ENCODE measurements at regions not wholly inside any gene's neighbourhood (a gene's known extent, or its start where the extent isn't known, plus 50 kb on each side); places are given as distances from the start of the nearest gene placed in this dataset.

- no peaks in the 10 kb centered on the region for H3K9me3 Mint-ChIP-seq
- H3K4me1 Mint-ChIP-seq (ENCODE audit: low read depth), result no peaks in the 10 kb centered on the region
- no peaks in the 10 kb centered on the region for H3K36me3 Mint-ChIP-seq (ENCODE audit: low read depth)
- H3K27me3 Mint-ChIP-seq, result peaks cover 4% of the 10 kb centered on the region
- no peak overlapping the region for H3K4me3 Mint-ChIP-seq
- H3K27ac Mint-ChIP-seq, result no peak overlapping the region
These were observed 251.9 kb downstream of the SOD2 start for GRCh38 chr6:159440911-159441703.

DNA sequence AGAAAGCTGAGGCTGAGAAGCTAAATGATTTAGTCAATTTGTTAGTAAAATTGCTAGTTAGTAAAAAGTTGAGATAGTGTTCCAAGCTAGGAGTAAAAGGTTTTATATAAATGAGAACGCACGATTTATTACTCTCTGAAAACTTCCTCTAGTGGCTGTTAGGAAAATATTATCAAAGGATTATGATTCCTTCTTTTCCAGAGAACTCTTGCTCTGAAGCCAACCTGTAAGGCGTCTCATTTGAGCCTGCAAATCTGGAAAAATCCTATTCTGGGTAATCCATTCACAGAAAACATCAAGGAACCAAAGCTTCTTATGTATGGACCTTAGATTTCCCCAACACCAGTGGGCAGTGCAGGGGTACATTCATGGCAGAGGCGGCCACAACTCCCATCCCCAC, 252.7 kb downstream of the SOD2 start:
- Mint-ChIP-seq H3K4me3 (no peak overlapping the region), H3K36me3 (ENCODE audit: low read depth) (no peaks in the 10 kb centered on the region), H3K27me3 (peaks cover 8% of the 10 kb centered on the region), H3K4me1 (ENCODE audit: low read depth) (no peaks in the 10 kb centered on the region), H3K27ac (no peak overlapping the region), H3K9me3 (no peaks in the 10 kb centered on the region)

DNA sequence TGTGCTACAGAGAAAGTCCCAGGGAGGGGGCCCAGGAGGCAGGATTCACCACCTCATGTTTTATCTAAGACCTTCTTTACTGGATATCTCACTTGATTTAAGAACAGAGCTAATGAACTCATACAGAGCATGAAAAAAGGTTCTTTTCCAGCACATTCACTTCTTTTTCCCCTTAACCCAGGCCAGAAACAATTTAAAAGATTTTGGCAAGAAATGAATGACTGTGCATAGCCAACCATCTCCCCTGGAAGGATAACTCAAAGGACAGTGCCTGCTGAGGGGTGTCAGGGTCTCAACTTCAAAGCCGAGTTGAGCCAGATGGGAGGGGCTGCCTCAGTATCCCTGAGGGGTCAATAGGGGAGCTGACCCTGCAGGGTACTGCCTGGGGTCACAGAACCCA, 253.4 kb downstream of the SOD2 start:
- Mint-ChIP-seq H3K4me3 (no peak overlapping the region), H3K36me3 (ENCODE audit: low read depth) (no peaks in the 10 kb centered on the region), H3K27me3 (peaks cover 15% of the 10 kb centered on the region), H3K9me3 (no peaks in the 10 kb centered on the region), H3K4me1 (ENCODE audit: low read depth) (no peaks in the 10 kb centered on the region), H3K27ac (no peak overlapping the region)

- no peaks in the 10 kb centered on the region for H3K36me3 Mint-ChIP-seq (ENCODE audit: low read depth)
- peaks cover 11% of the 10 kb centered on the region for H3K27me3 Mint-ChIP-seq
- no peak overlapping the region for H3K4me3 Mint-ChIP-seq
- H3K9me3 Mint-ChIP-seq, result peaks cover 7% of the 10 kb centered on the region
- no peaks in the 10 kb centered on the region for H3K4me1 Mint-ChIP-seq (ENCODE audit: low read depth)
- no peak overlapping the region for H3K27ac Mint-ChIP-seq
These were observed 254.9 kb downstream of the SOD2 start for GRCh38 chr6:159438106-159438505.

- Mint-ChIP-seq H3K4me1 (ENCODE audit: low read depth) (no peaks in the 10 kb centered on the region), H3K36me3 (ENCODE audit: low read depth) (no peaks in the 10 kb centered on the region), H3K27me3 (peaks cover 11% of the 10 kb centered on the region), H3K27ac (no peak overlapping the region), H3K9me3 (peaks cover 7% of the 10 kb centered on the region), H3K4me3 (no peak overlapping the region)
These were observed 256.5 kb downstream of the SOD2 start for GRCh38 chr6:159436581-159436980.

- H3K9me3 Mint-ChIP-seq, result peaks cover 7% of the 10 kb centered on the region
- peaks cover 14% of the 10 kb centered on the region for H3K27me3 Mint-ChIP-seq
- H3K27ac Mint-ChIP-seq, result no peak overlapping the region
- no peak overlapping the region for H3K4me3 Mint-ChIP-seq
- H3K36me3 Mint-ChIP-seq (ENCODE audit: low read depth), result no peaks in the 10 kb centered on the region
- H3K4me1 Mint-ChIP-seq (ENCODE audit: low read depth), result no peaks in the 10 kb centered on the region
These were observed 257.3 kb downstream of the SOD2 start for GRCh38 chr6:159435701-159436100.

DNA sequence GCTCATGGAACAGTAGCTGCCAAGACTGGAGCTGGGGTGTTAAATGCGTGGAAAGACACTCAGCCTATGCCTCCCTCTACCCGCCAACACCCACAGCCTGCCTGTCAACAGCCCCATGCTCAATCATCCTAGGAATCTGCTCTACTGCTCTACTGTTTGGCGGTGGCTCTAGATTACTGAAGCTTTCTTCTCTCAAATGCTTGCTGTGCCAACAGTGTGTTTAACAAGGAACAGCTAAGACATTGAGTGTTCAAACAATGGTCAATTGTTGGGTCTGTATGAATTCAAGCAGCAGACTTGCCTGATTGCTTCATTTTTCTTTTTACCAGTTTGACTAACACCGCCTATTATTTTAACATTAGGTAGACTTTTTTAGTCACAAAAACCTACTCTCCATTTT, 258.6 kb downstream of the SOD2 start:
- Mint-ChIP-seq H3K36me3 (ENCODE audit: low read depth) (no peaks in the 10 kb centered on the region), H3K27me3 (peaks cover 17% of the 10 kb centered on the region), H3K27ac (no peak overlapping the region), H3K4me3 (no peak overlapping the region), H3K4me1 (ENCODE audit: low read depth) (no peaks in the 10 kb centered on the region), H3K9me3 (peaks cover 7% of the 10 kb centered on the region)

DNA sequence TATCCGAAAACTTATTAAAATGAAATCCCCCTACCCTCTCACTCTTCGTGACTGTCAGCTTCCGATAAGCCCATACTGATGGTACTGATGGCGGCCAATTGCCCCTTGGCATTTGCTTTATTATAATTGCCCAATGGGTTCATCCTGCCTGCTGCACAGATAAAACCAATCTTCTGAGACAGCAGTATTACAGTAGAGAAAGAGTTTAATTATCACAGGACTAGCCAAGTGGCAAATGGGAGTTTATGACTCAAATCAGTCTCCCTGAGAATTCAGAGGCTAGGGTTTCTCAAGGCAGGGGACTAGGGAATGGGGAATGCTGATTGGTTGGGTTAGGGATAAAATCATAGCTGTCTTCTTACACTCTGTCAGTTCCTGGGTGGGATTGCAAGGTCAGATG, 259.5 kb downstream of the SOD2 start:
- Mint-ChIP-seq H3K36me3 (ENCODE audit: low read depth) (no peaks in the 10 kb centered on the region), H3K27ac (no peak overlapping the region), H3K4me1 (ENCODE audit: low read depth) (no peaks in the 10 kb centered on the region), H3K9me3 (peaks cover 7% of the 10 kb centered on the region), H3K4me3 (no peak overlapping the region), H3K27me3 (peaks cover 18% of the 10 kb centered on the region)

GRCh38 chr6:159431750-159432149, 261.3 kb downstream of the SOD2 start:
- no peaks in the 10 kb centered on the region for H3K4me1 Mint-ChIP-seq (ENCODE audit: low read depth)
- peaks cover 23% of the 10 kb centered on the region for H3K27me3 Mint-ChIP-seq
- H3K27ac Mint-ChIP-seq, result no peak overlapping the region
- no peak overlapping the region for H3K4me3 Mint-ChIP-seq
- peaks cover 7% of the 10 kb centered on the region for H3K9me3 Mint-ChIP-seq
- H3K36me3 Mint-ChIP-seq (ENCODE audit: low read depth), result no peaks in the 10 kb centered on the region

- H3K4me1 Mint-ChIP-seq (ENCODE audit: low read depth), result no peaks in the 10 kb centered on the region
- H3K9me3 Mint-ChIP-seq, result peaks cover 7% of the 10 kb centered on the region
- no peaks in the 10 kb centered on the region for H3K36me3 Mint-ChIP-seq (ENCODE audit: low read depth)
- peaks cover 27% of the 10 kb centered on the region for H3K27me3 Mint-ChIP-seq
- no peak overlapping the region for H3K27ac Mint-ChIP-seq
- no peak overlapping the region for H3K4me3 Mint-ChIP-seq
These were observed 261.1 kb downstream of the FNDC1 start for GRCh38 chr6:159430323-159430722.

DNA sequence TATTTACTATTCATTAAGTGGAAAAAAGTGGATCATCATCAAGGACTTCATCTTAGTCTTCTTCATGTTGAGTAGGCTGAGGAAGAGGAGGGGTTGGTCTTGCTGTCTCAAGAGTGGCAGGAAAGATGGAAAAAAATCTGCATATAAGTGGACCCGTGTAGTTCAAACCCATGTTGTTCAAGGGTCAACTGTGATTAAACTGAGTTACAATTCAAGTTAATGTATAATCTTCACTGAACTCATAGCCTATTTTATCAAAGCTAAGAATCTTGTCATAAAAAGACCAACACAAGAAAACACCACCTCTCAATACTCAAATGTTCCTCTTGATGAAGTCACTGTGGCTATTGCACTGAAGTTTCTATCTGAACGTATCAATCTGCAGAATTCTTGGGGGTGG, 260.2 kb downstream of the FNDC1 start:
- Mint-ChIP-seq H3K4me3 (no peak overlapping the region), H3K36me3 (ENCODE audit: low read depth) (no peaks in the 10 kb centered on the region), H3K27ac (no peak overlapping the region), H3K4me1 (ENCODE audit: low read depth) (no peaks in the 10 kb centered on the region), H3K9me3 (peaks cover 7% of the 10 kb centered on the region), H3K27me3 (peaks cover 23% of the 10 kb centered on the region)

DNA sequence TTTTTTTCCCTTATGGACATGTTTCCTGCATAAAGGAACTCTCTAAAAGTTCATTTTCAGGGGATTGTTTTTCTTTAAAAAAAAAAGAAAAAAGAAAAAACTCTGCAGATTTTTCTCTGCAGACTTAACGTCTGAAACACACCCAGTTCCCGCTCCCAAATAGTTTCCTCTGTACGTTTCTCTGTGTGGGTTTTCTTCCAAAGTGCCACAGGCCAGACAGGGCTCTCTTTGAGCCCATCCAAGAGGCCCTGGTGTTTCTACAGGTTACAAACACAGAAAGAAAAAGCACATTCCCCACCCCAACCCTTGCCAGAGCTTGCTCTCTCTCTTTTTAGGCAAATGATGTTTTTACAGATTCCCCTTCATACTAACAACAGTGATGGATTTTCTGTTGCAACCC, 258.6 kb downstream of the FNDC1 start:
- Mint-ChIP-seq H3K9me3 (no peaks in the 10 kb centered on the region), H3K27me3 (peaks cover 23% of the 10 kb centered on the region), H3K4me1 (ENCODE audit: low read depth) (no peaks in the 10 kb centered on the region), H3K4me3 (no peak overlapping the region), H3K36me3 (ENCODE audit: low read depth) (no peaks in the 10 kb centered on the region), H3K27ac (no peak overlapping the region)

DNA sequence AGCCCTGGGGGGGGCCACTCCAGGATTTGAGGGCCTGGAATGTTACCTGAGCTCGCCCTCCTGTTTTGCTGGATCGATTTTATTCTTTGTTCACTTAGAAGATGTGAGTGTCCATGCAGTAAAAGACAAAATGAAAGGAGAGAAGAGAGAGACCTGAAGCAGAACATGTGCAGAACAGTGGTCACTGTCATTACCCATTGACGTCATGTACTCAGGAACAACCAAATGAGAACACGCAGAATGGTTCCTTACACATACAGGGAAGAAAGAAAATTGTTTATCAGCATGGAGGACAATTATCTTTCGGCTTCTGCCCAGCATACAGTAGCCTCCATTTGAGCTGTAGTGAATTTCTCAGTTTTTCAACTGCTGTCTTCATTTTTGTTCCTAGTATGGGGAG, 258.1 kb downstream of the FNDC1 start:
- Mint-ChIP-seq H3K4me3 (no peak overlapping the region), H3K9me3 (no peaks in the 10 kb centered on the region), H3K36me3 (ENCODE audit: low read depth) (no peaks in the 10 kb centered on the region), H3K27ac (no peak overlapping the region), H3K4me1 (ENCODE audit: low read depth) (no peaks in the 10 kb centered on the region), H3K27me3 (peaks cover 23% of the 10 kb centered on the region)

DNA sequence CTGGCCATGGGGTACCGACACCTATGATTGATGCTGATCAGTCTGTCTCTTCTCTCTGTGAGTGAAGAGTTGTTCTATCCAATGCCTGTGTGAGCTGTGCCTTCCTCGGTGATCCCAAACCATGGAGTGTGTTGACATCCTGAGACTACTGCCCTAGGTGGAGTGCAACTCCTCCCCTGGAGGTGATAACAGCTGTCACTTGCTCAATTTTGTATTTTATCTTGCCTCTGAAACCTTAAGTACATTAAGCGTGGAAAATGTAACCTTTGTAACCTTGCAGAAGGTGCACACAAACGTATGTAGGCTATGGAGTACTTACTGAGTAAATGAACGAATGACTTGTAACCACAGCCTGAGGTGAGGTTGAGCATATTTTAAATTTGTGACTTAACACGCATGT, 256.2 kb downstream of the FNDC1 start:
- no peak overlapping the region for H3K4me3 Mint-ChIP-seq
- no peak overlapping the region for H3K27ac Mint-ChIP-seq
- H3K27me3 Mint-ChIP-seq, result peaks cover 20% of the 10 kb centered on the region
- no peaks in the 10 kb centered on the region for H3K36me3 Mint-ChIP-seq (ENCODE audit: low read depth)
- H3K4me1 Mint-ChIP-seq (ENCODE audit: low read depth), result no peaks in the 10 kb centered on the region
- no peaks in the 10 kb centered on the region for H3K9me3 Mint-ChIP-seq

- H3K36me3 Mint-ChIP-seq (ENCODE audit: low read depth), result no peaks in the 10 kb centered on the region
- H3K9me3 Mint-ChIP-seq, result no peaks in the 10 kb centered on the region
- no peak overlapping the region for H3K27ac Mint-ChIP-seq
- H3K4me3 Mint-ChIP-seq, result no peak overlapping the region
- H3K27me3 Mint-ChIP-seq, result peaks cover 21% of the 10 kb centered on the region
- no peaks in the 10 kb centered on the region for H3K4me1 Mint-ChIP-seq (ENCODE audit: low read depth)
These were observed 253.1 kb downstream of the FNDC1 start for GRCh38 chr6:159422041-159422984.

All from stimulated activated naive CD8-positive, alpha-beta T cell treated with anti-CD3 and anti-CD28 coated beads, Interleukin-15, Interleukin-2, amounts not matched to agents 100 ng/mL and 50 ng/mL, for 24 hours (primary cell).